CD4-positive, alpha-beta T cell (primary cell): ENCODE measurements at regions not wholly inside any gene's neighbourhood (a gene's known extent, or its start where the extent isn't known, plus 50 kb on each side); places are given as distances from the start of the nearest gene placed in this dataset.

Experiments used
- ATAC-seq: fragments of 200-7000 bp; cut with Tn5 transposase; one replicate; pipeline ENCODE4 v1.10.0; 2022; ENCODE audit warnings: mild to moderate bottlenecking; ENCODE audit not compliant: poor library complexity
- CTCF ChIA-PET: fragments of 350-600 bp; sonication (Branson Sonifier 250); formaldehyde crosslinking; loops from one replicate; lab custom pipeline; 2021; ENCODE audit warnings: antibody characterized with exemption, inconsistent platforms; lab: Charles Lee
- POLR2A ChIA-PET: fragments of 350-600 bp; sonication (Branson Sonifier 250); formaldehyde crosslinking; loops from one replicate; lab custom pipeline; 2021; ENCODE audit warnings: antibody characterized with exemption, inconsistent platforms; lab: Charles Lee
- DNase-seq, 14 experiments: peaks; one replicate each; pipeline ENCODE4 v3.0.0-alpha.2; 2013 to 2020; ENCODE audit warnings: mixed read lengths in 2 of 14
- H3K27ac ChIP-seq, 2 donors: one replicate each; pipeline versions ENCODE4 v1.5.1 to v1.7.0; 2013; ENCODE audit warnings: low read length in 2 of 2, low read depth in 1 of 2, mild to moderate bottlenecking in 1 of 2
- H3K27me3 ChIP-seq, 2 experiments: 1 replicate in 1 of 2; 2 replicates in 1 of 2; pipeline versions ENCODE4 v1.6.1 to v1.7.0; 2013; ENCODE audit warnings: low read length in 2 of 2, control low read depth in 1 of 2, mild to moderate bottlenecking in 1 of 2, moderate library complexity in 1 of 2; ENCODE audit not compliant: insufficient read depth in 2 of 2, control insufficient read depth in 1 of 2
- H3K36me3 ChIP-seq: one replicate; pipeline ENCODE4 v1.6.1; 2013; ENCODE audit warnings: low read length, control low read depth; ENCODE audit not compliant: insufficient read depth
- H3K4me1 ChIP-seq: one replicate; pipeline ENCODE4 v1.6.1; 2013; ENCODE audit warnings: low read length, control low read depth; ENCODE audit not compliant: insufficient read depth
- H3K4me3 ChIP-seq: one replicate; pipeline ENCODE4 v1.5.1; 2013; ENCODE audit warnings: mild to moderate bottlenecking, low read length, moderate library complexity
- H3K9me3 ChIP-seq, 2 experiments: 1 replicate in 1 of 2; 2 replicates in 1 of 2; pipeline versions ENCODE4 v1.6.1 to v1.7.0; 2013; ENCODE audit warnings: low read length in 2 of 2, mild to moderate bottlenecking in 2 of 2, control low read depth in 1 of 2, moderate library complexity in 1 of 2; ENCODE audit not compliant: control insufficient read depth in 1 of 2, insufficient read depth in 1 of 2
- H3K27ac Mint-ChIP-seq: one replicate; pipeline ENCODE4 v1.8.0; 2020; ENCODE audit warnings: mixed read lengths
- H3K27me3 Mint-ChIP-seq: one replicate; pipeline ENCODE4 v1.8.0; 2021; ENCODE audit warnings: mixed read lengths
- H3K36me3 Mint-ChIP-seq: one replicate; pipeline ENCODE4 v1.8.0; 2021; ENCODE audit warnings: low read depth, mixed read lengths
- H3K4me1 Mint-ChIP-seq: one replicate; pipeline ENCODE4 v1.8.0; 2021; ENCODE audit warnings: low read depth, mixed read lengths
- H3K4me3 Mint-ChIP-seq: one replicate; pipeline ENCODE4 v1.8.0; 2020; ENCODE audit warnings: mild to moderate bottlenecking, mixed read lengths
- H3K9me3 Mint-ChIP-seq: one replicate; pipeline ENCODE4 v1.8.0; 2020; ENCODE audit warnings: mixed read lengths
- intact Hi-C, 2 experiments: fragments of 100-400 bp; cut with DNase I in 1 of 2; cut with micrococcal nuclease in 1 of 2; formaldehyde crosslinking; loops; one replicate each; pipeline versions ENCODE4 v1.15.1 to v1.9.0; 2023 to 2025; cut with DNase I, micrococcal nuclease
- TF ChIP-seq, protein P1 (sequence below): fragments of 200-600 bp; IDR thresholded peaks from one replicate; pipeline ENCODE4 v1.8.0; 2022; ENCODE audit warnings: antibody characterized with exemption, mild to moderate bottlenecking

DNA sequence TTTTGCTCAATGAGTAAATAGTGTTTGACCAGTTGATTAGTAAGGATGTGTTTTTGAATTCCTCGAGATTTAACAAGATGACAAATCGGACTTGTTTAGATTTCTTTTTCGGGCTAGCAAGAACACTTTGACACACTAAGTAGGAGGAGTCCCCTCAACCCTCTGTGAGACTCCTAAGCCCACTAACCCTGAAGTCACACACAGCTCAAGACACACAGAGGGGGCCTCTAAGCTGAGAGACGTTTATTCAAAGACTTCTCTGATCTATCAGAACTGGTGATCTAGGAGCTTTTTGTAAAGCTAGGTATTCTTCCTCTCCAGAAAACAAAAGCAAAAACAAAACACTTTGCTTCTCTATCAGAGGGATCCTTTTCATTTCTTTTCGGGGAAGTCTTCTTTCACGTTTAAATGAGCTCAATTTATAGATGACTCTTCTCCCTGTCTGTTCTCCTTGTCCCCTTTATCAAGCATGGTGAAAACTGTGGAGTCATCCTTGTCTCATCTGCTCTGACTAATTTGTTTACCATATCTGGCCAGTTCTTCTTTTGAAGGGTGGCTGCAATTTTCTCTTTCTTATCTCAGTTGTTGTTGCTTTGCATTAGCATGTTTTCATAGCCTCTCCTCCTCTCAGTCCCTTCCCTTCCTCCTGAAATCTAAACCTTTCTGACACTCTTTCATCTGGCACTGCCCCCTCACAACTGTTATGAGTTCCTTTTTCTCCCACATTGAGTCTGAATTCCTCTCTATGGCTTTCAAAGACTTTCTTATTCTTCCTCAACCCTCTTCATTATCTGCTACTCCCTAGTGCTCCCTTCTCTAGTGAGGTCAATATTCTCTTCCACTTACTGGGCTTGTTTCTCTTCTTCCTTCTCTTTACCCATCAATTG is 68.5 kb upstream of the RAI14 start:
- no peaks in the 10 kb centered on the region for H3K4me1 ChIP-seq
- TF ChIP-seq, protein P1, sequence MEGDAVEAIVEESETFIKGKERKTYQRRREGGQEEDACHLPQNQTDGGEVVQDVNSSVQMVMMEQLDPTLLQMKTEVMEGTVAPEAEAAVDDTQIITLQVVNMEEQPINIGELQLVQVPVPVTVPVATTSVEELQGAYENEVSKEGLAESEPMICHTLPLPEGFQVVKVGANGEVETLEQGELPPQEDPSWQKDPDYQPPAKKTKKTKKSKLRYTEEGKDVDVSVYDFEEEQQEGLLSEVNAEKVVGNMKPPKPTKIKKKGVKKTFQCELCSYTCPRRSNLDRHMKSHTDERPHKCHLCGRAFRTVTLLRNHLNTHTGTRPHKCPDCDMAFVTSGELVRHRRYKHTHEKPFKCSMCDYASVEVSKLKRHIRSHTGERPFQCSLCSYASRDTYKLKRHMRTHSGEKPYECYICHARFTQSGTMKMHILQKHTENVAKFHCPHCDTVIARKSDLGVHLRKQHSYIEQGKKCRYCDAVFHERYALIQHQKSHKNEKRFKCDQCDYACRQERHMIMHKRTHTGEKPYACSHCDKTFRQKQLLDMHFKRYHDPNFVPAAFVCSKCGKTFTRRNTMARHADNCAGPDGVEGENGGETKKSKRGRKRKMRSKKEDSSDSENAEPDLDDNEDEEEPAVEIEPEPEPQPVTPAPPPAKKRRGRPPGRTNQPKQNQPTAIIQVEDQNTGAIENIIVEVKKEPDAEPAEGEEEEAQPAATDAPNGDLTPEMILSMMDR, result no peak
- ATAC-seq, result no peak
- intact Hi-C loops, result no loop called here
- POLR2A ChIA-PET, result no interaction called here
- H3K36me3 Mint-ChIP-seq, result no peaks in the 10 kb centered on the region
- peak in 1 of 14 experiments; percentile 12 for DNase-seq
- H3K27me3 Mint-ChIP-seq, result peaks cover 31% of the 10 kb centered on the region
- peaks cover 0 to 2% of the 10 kb centered on the region in 2 experiments for H3K27me3 ChIP-seq
- H3K9me3 Mint-ChIP-seq, result no peaks in the 10 kb centered on the region
- no peak overlapping the region for H3K27ac ChIP-seq
- no peak overlapping the region for H3K27ac Mint-ChIP-seq
- no peak overlapping the region for H3K4me3 Mint-ChIP-seq
- no peaks in the 10 kb centered on the region for H3K36me3 ChIP-seq
- CTCF ChIA-PET, result no interaction called here
- no peak overlapping the region for H3K4me3 ChIP-seq
- H3K9me3 ChIP-seq, result no peaks in the 10 kb centered on the region
- no peaks in the 10 kb centered on the region for H3K4me1 Mint-ChIP-seq

DNA sequence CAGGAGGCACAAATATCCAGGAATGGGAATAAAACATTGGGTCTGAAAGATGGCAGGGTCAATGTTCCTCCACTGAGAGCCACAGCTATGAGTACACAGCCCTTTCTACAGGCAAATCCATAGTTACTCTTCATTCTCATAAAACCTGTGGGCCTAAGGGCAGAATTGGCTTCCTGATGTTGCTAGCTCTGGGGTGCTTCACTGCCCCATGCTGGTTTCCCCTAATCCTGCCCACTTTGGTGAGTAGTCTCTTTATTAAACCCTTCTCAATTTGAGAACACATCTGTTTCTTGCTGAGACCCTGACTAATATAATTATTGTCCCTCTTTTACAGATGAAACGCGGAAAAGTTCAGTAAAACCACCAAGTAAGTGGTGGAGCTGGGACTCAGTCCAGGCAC is 66.3 kb upstream of the RAI14 start:
- CTCF ChIA-PET, result no interaction called here
- no peaks in the 10 kb centered on the region for H3K4me1 ChIP-seq
- no peaks in the 10 kb centered on the region for H3K36me3 Mint-ChIP-seq
- TF ChIP-seq, protein P1, result no peak
- POLR2A ChIA-PET, result no interaction called here
- H3K36me3 ChIP-seq, result no peaks in the 10 kb centered on the region
- DNase-seq (no peak), ATAC-seq (no peak)
- H3K9me3 ChIP-seq, result no peaks in the 10 kb centered on the region
- no peaks in the 10 kb centered on the region for H3K27me3 ChIP-seq
- intact Hi-C loops, result no loop called here
- H3K4me3 Mint-ChIP-seq, result no peak overlapping the region
- peaks cover 25% of the 10 kb centered on the region for H3K27me3 Mint-ChIP-seq
- no peaks in the 10 kb centered on the region for H3K9me3 Mint-ChIP-seq
- H3K27ac Mint-ChIP-seq, result no peak overlapping the region
- no peak overlapping the region for H3K27ac ChIP-seq
- no peaks in the 10 kb centered on the region for H3K4me1 Mint-ChIP-seq
- H3K4me3 ChIP-seq, result no peak overlapping the region

GRCh38 chr5:34591723-34592122 is 64.4 kb upstream of the RAI14 start:
- Mint-ChIP-seq H3K27me3 (peaks cover 13% of the 10 kb centered on the region), H3K27ac (no peak overlapping the region), H3K4me3 (no peak overlapping the region), H3K4me1 (no peaks in the 10 kb centered on the region), H3K9me3 (no peaks in the 10 kb centered on the region), H3K36me3 (no peaks in the 10 kb centered on the region)
- CTCF ChIA-PET, result no interaction called here
- intact Hi-C loops, result no loop called here
- DNase-seq (no peak), ATAC-seq (no peak)
- Histone ChIP-seq H3K27ac (no peak overlapping the region), H3K27me3 (no peaks in the 10 kb centered on the region), H3K4me3 (no peak overlapping the region), H3K36me3 (no peaks in the 10 kb centered on the region), H3K4me1 (no peaks in the 10 kb centered on the region), H3K9me3 (no peaks in the 10 kb centered on the region)
- TF ChIP-seq, protein P1, result no peak
- POLR2A ChIA-PET, result no interaction called here
